Activated CD8-positive, alpha-beta T cell treated with anti-CD3 and anti-CD28 coated beads for 36 hours (primary cell): ENCODE measurements at regions not wholly inside any gene's neighbourhood (a gene's known extent, or its start where the extent isn't known, plus 50 kb on each side); places are given as distances from the start of the nearest gene placed in this dataset.

ENCODE experiments used
- ATAC-seq: fragments of 200-7000 bp; cut with Tn5 transposase; one replicate; pipeline ENCODE4 v1.10.0; 2021; ENCODE audit warnings: mild to moderate bottlenecking, moderate library complexity
- CTCF ChIA-PET: fragments of 350-600 bp; sonication (Branson Sonifier 250); formaldehyde crosslinking; loops from one replicate; lab custom pipeline; 2021; ENCODE audit warnings: antibody characterized with exemption; lab: Charles Lee
- POLR2A ChIA-PET: fragments of 350-600 bp; sonication (Branson Sonifier 250); formaldehyde crosslinking; loops from one replicate; lab custom pipeline; 2021; ENCODE audit warnings: antibody characterized with exemption; lab: Charles Lee
- DNase-seq: peaks from one replicate; pipeline ENCODE4 v3.0.0-alpha.2; 2020
- H3K27ac Mint-ChIP-seq: one replicate; pipeline ENCODE4 v1.8.0; 2021; ENCODE audit warnings: mild to moderate bottlenecking, mixed read lengths
- H3K27me3 Mint-ChIP-seq: one replicate; pipeline ENCODE4 v1.8.0; 2021; ENCODE audit warnings: mixed read lengths
- H3K36me3 Mint-ChIP-seq: one replicate; pipeline ENCODE4 v1.8.0; 2021; ENCODE audit warnings: low read depth, mixed read lengths
- H3K4me1 Mint-ChIP-seq: one replicate; pipeline ENCODE4 v1.8.0; 2021; ENCODE audit warnings: low read depth, mixed read lengths
- H3K4me3 Mint-ChIP-seq: one replicate; pipeline ENCODE4 v1.8.0; 2021; ENCODE audit warnings: mild to moderate bottlenecking, moderate library complexity, mixed read lengths
- H3K9me3 Mint-ChIP-seq: one replicate; pipeline ENCODE4 v1.8.0; 2021; ENCODE audit warnings: mixed read lengths
- CTCF ChIP-seq: fragments of 200-600 bp; IDR thresholded peaks from one replicate; pipeline ENCODE4 v1.8.0; 2022; ENCODE audit warnings: antibody characterized with exemption, mild to moderate bottlenecking
- intact Hi-C: fragments of 100-400 bp; cut with micrococcal nuclease; formaldehyde crosslinking; loops from one replicate; pipeline ENCODE4 v1.10.0; 2022

DNA sequence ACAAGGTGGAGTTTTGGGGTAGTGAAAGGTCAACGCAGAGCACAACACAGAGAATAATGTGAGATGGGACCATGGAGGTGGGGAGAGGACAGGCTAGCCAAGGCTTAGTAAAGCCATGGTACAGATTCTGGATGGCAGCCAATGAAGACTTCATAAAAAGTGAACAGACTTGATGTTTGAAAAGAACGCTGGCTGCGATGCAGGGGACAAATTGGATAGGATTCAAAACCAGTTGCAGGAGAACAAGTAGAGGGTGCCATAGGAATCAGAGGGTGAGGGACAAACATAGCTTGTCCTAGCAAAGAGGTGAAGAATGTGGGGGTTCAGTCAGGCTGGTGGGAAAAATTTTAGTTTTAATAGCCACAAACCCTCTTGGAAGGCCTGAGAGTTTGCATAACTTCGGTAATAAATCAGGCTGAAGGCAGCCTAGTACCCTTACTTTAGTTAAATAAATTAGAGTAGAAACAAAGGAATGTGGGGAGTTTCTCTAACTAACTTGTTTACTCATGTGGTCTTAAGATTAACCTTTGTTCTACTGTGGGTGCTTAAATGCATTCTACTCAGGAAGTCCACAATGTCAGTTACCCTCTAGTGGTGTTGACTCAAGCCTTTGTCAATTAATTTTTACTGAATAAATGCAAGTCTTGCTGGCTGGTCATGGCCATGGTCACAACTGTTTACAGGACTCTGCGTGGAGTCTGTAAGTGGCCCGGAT, 216.4 kb downstream of the C6orf118 start:
- H3K9me3 Mint-ChIP-seq = peaks cover 17% of the 10 kb centered on the region
- TF ChIP-seq CTCF = no peak
- intact Hi-C loops = no loop called here

GRCh38 chr6:165091121-165091785, 218.2 kb downstream of the C6orf118 start:
- Mint-ChIP-seq H3K4me1 (no peaks in the 10 kb centered on the region), H3K9me3 (peaks cover 13% of the 10 kb centered on the region), H3K27me3 (no peaks in the 10 kb centered on the region), H3K4me3 (no peak overlapping the region), H3K36me3 (no peaks in the 10 kb centered on the region), H3K27ac (no peak overlapping the region)
- intact Hi-C loops = no loop called here
- TF ChIP-seq CTCF = no peak
- POLR2A ChIA-PET = no interaction called here
- CTCF ChIA-PET = no interaction called here
- ATAC-seq = no peak
- DNase-seq = no peak

More for the DNA sequence above, 216.4 kb downstream of the C6orf118 start:
- CTCF ChIA-PET = no interaction called here
- no peak for ATAC-seq
- H3K36me3 Mint-ChIP-seq = no peaks in the 10 kb centered on the region
- H3K27me3 Mint-ChIP-seq = no peaks in the 10 kb centered on the region
- H3K4me1 Mint-ChIP-seq = no peaks in the 10 kb centered on the region
- POLR2A ChIA-PET = no interaction called here
- H3K4me3 Mint-ChIP-seq = no peak overlapping the region
- DNase-seq = no peak
- no peak overlapping the region for H3K27ac Mint-ChIP-seq

DNA sequence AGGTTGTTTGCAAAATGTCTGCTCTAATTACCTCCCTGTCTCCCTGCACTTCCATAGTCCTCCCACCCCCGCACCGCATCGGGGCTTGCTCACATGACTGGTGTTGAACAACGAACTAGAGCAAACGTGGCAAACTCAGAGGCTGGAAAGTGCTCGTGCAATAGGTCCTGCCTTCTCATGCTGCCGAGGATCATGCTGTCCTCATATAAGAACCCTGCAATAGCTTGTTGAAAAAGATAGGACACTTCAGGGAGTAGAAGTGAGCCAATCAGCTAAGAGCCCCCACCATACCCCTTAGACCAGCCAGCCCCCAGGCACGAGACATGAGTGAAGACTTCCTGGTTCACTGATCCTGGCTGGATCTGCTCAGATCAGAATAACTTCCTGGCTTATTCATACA, 219.2 kb downstream of the C6orf118 start:
- Mint-ChIP-seq H3K36me3 (no peaks in the 10 kb centered on the region), H3K27ac (no peak overlapping the region), H3K4me1 (no peaks in the 10 kb centered on the region), H3K9me3 (peaks cover 13% of the 10 kb centered on the region), H3K27me3 (no peaks in the 10 kb centered on the region), H3K4me3 (no peak overlapping the region)
- POLR2A ChIA-PET = no interaction called here
- TF ChIP-seq CTCF = no peak
- CTCF ChIA-PET = no interaction called here
- intact Hi-C loops = no loop called here
- ATAC-seq (no peak), DNase-seq (no peak)

- no peak overlapping the region for H3K4me3 Mint-ChIP-seq
- no peak for TF ChIP-seq CTCF
Measured at GRCh38 chr6:165086814-165087213, 222.6 kb downstream of the C6orf118 start.

GRCh38 chr6:165082636-165083035, 226.8 kb downstream of the C6orf118 start:
- TF ChIP-seq CTCF = no peak
- Mint-ChIP-seq H3K36me3 (no peaks in the 10 kb centered on the region), H3K4me3 (no peak overlapping the region), H3K4me1 (no peaks in the 10 kb centered on the region), H3K27ac (no peak overlapping the region), H3K9me3 (no peaks in the 10 kb centered on the region), H3K27me3 (no peaks in the 10 kb centered on the region)
- intact Hi-C loops = no loop called here
- POLR2A ChIA-PET = interaction anchor here (0.9 kb wide), 1 partner anchor 434 kb away, joined by 3 read pairs; no protein-coding TSS in a partner anchor
- no peak for DNase-seq
- CTCF ChIA-PET = no interaction called here
- ATAC-seq = no peak

More at GRCh38 chr6:165086814-165087213, 222.6 kb downstream of the C6orf118 start:
- ChIA-PET CTCF (no interaction called here), POLR2A (no interaction called here)
- ATAC-seq (no peak), DNase-seq (no peak)
- Mint-ChIP-seq H3K4me1 (no peaks in the 10 kb centered on the region), H3K9me3 (peaks cover 9% of the 10 kb centered on the region), H3K36me3 (no peaks in the 10 kb centered on the region), H3K27me3 (no peaks in the 10 kb centered on the region), H3K27ac (no peak overlapping the region)
- intact Hi-C loops = no loop called here
